IMR-90 (cell line): ENCODE measurements at regions not wholly inside any gene's neighbourhood (a gene's known extent, or its start where the extent isn't known, plus 50 kb on each side); places are given as distances from the start of the nearest gene placed in this dataset.

Experiments used
- ATAC-seq: fragments of 200-7000 bp; cut with Tn5 transposase; 2 replicates; pipeline ENCODE4 v1.9.1; 2020; ENCODE audit warnings: low read depth, mild to moderate bottlenecking, moderate library complexity
- BruUV-seq: library from RNA; stranded (reverse); fragments of 400-500 nt; replicated peaks from 2 replicates; lab custom pipeline; 2021; lab: Mats Ljungman, UMichigan
- CTCF ChIA-PET: fragments of 300-600 bp; formaldehyde crosslinking; extraction: SDS; loops from one replicate; lab custom pipeline; 2021; ENCODE audit warnings: antibody characterized with exemption; lab: Yijun Ruan, JAX
- POLR2A ChIA-PET: fragments of 300-600 bp; sonication (Branson Sonifier 250); formaldehyde crosslinking; loops from one replicate; lab custom pipeline; 2022; ENCODE audit warnings: antibody characterized with exemption; ENCODE audit not compliant: unreplicated experiment; lab: Charles Lee
- DNase-seq: peaks from one replicate; pipeline ENCODE4 v3.0.0; 2013
- H2AFZ ChIP-seq: replicated peaks from 2 replicates; pipeline ENCODE3; 2013; ENCODE audit warnings: low read length, mild to moderate bottlenecking; ENCODE audit not compliant: poor library complexity
- H2AK5ac ChIP-seq: 2 replicates; pipeline ENCODE4 v1.6.1; 2013; ENCODE audit warnings: low read depth, low read length, inconsistent platforms
- H2AK9ac ChIP-seq: replicated peaks from 2 replicates; pipeline ENCODE3; 2013; ENCODE audit warnings: mild to moderate bottlenecking, low read depth, low read length, moderate library complexity; ENCODE audit not compliant: poor library complexity
- H2BK120ac ChIP-seq: 2 replicates; pipeline ENCODE4 v1.6.1; 2013; ENCODE audit warnings: low read depth, low read length, inconsistent platforms
- H2BK15ac ChIP-seq: 3 replicates; pipeline ENCODE4 v1.6.1; 2013; ENCODE audit warnings: low read depth, low read length, inconsistent platforms
- H2BK20ac ChIP-seq: 2 replicates; pipeline ENCODE4 v1.6.1; 2013; ENCODE audit warnings: low read depth, mild to moderate bottlenecking, inconsistent platforms, low read length, moderate library complexity
- H2BK5ac ChIP-seq: 2 replicates; pipeline ENCODE4 v1.6.1; 2013; ENCODE audit warnings: mild to moderate bottlenecking, low read depth, low read length, inconsistent platforms; ENCODE audit not compliant: poor library complexity, severe bottlenecking
- H3K14ac ChIP-seq: replicated peaks from 2 replicates; pipeline ENCODE4 v1.6.1; 2013; ENCODE audit warnings: low read depth, low read length, inconsistent platforms
- H3K18ac ChIP-seq: 2 replicates; pipeline ENCODE4 v1.6.1; 2013; ENCODE audit warnings: low read depth, low read length, control low read depth
- H3K23ac ChIP-seq: 2 replicates; pipeline ENCODE4 v1.6.1; 2013; ENCODE audit warnings: low read depth, low read length, inconsistent platforms
- H3K27ac ChIP-seq: 2 replicates; pipeline ENCODE4 v1.5.1; 2013; ENCODE audit warnings: mild to moderate bottlenecking, control low read depth, low read length; ENCODE audit not compliant: insufficient read depth
- H3K27me3 ChIP-seq: 2 replicates; pipeline ENCODE4 v1.6.1; 2013; ENCODE audit warnings: low read length; ENCODE audit not compliant: control insufficient read depth, insufficient read depth
- H3K36me3 ChIP-seq: 2 replicates; pipeline ENCODE4 v1.6.1; 2013; ENCODE audit warnings: low read length, mixed read lengths; ENCODE audit not compliant: control insufficient read depth, insufficient read depth
- H3K4ac ChIP-seq: 2 replicates; pipeline ENCODE4 v1.6.1; 2013; ENCODE audit warnings: low read depth, low read length, inconsistent platforms
- H3K4me1 ChIP-seq: 2 replicates; pipeline ENCODE4 v1.6.1; 2013; ENCODE audit warnings: low read length, mixed read lengths; ENCODE audit not compliant: control insufficient read depth, insufficient read depth
- H3K4me2 ChIP-seq: 2 replicates; pipeline ENCODE4 v1.6.1; 2013; ENCODE audit warnings: low read depth, mild to moderate bottlenecking, control low read depth, low read length, moderate library complexity
- H3K4me3 ChIP-seq: 2 replicates; pipeline ENCODE4 v1.5.1; 2013; ENCODE audit warnings: low read depth, mild to moderate bottlenecking, control low read depth, low read length, moderate library complexity; ENCODE audit not compliant: insufficient read depth
- H3K56ac ChIP-seq: 2 replicates; pipeline ENCODE4 v1.6.1; 2013; ENCODE audit warnings: low read length, inconsistent platforms; ENCODE audit not compliant: insufficient read depth; ENCODE audit errors: extremely low read depth
- H3K79me1 ChIP-seq, 2 experiments: 2 replicates each; pipeline ENCODE4 v1.6.1; 2013; ENCODE audit warnings: low read length in 2 of 2, inconsistent platforms in 1 of 2, low read depth in 1 of 2
- H3K9ac ChIP-seq: 2 replicates; pipeline ENCODE4 v1.6.1; 2013; ENCODE audit warnings: low read depth, low read length, control low read depth
- H3K9me1 ChIP-seq: 2 replicates; pipeline ENCODE4 v1.6.1; 2013; ENCODE audit warnings: low read length, inconsistent platforms; ENCODE audit not compliant: insufficient read depth
- H3K9me3 ChIP-seq: 2 replicates; pipeline ENCODE4 v1.6.1; 2013; ENCODE audit warnings: low read length; ENCODE audit not compliant: control insufficient read depth, insufficient read depth
- H4K20me1 ChIP-seq: 2 replicates; pipeline ENCODE4 v1.6.1; 2013; ENCODE audit warnings: low read length, inconsistent platforms; ENCODE audit not compliant: insufficient read depth
- H4K5ac ChIP-seq: 2 replicates; pipeline ENCODE4 v1.6.1; 2013; ENCODE audit warnings: mild to moderate bottlenecking, low read depth, low read length, control low read depth
- H4K8ac ChIP-seq, 2 experiments: 2 replicates each; pipeline ENCODE4 v1.6.1; 2013; ENCODE audit warnings: low read depth in 2 of 2, low read length in 2 of 2, control low read depth in 1 of 2, inconsistent platforms in 1 of 2
- H4K91ac ChIP-seq: 2 replicates; pipeline ENCODE4 v1.6.1; 2013; ENCODE audit warnings: low read depth, low read length, inconsistent platforms; ENCODE audit not compliant: insufficient read depth
- BHLHE40 ChIP-seq: fragments of 150-350 bp; IDR thresholded peaks from 2 replicates; pipeline ENCODE4 v1.6.1; 2016; ENCODE audit warnings: mild to moderate bottlenecking, low read depth, low read length
- CEBPB ChIP-seq: IDR thresholded peaks from 2 replicates; pipeline ENCODE4 v1.6.1; 2012; ENCODE audit warnings: low read depth, low read length, improper control_type of control experiment
- CHD1 ChIP-seq: IDR thresholded peaks from 2 replicates; pipeline ENCODE4 v1.6.1; 2012; ENCODE audit warnings: low read depth, low read length, improper control_type of control experiment
- FOS ChIP-seq: fragments of 150-350 bp; IDR thresholded peaks from 2 replicates; pipeline ENCODE4 v1.6.1; 2016; ENCODE audit warnings: low read depth, low read length
- MAZ ChIP-seq: IDR thresholded peaks from 2 replicates; pipeline ENCODE4 v1.6.1; 2012; ENCODE audit warnings: low read depth, mild to moderate bottlenecking, low read length, improper control_type of control experiment, moderate library complexity, borderline replicate concordance
- NFE2L2 ChIP-seq: fragments of 150-350 bp; IDR thresholded peaks from 2 replicates; pipeline ENCODE4 v1.6.1; 2016; ENCODE audit warnings: low read depth, mild to moderate bottlenecking, low read length
- POLR2A ChIP-seq: IDR thresholded peaks from 2 replicates; pipeline ENCODE4 v1.6.1; 2012; ENCODE audit warnings: mild to moderate bottlenecking, low read depth, low read length
- RFX5 ChIP-seq: IDR thresholded peaks from 2 replicates; pipeline ENCODE4 v1.8.0; 2012; ENCODE audit warnings: low read depth, mild to moderate bottlenecking, low read length, moderate library complexity
- SMC3 ChIP-seq: fragments of 150-350 bp; IDR thresholded peaks from 2 replicates; pipeline ENCODE4 v1.6.1; 2016; ENCODE audit warnings: low read depth, mild to moderate bottlenecking, antibody characterized with exemption, low read length, moderate library complexity
- WGBS, 2 experiments: methylation state at CpG; one replicate each; pipeline versions ENCODE4 v1.1.5 to v1.1.7; 2013; ENCODE audit warnings: missing lambda C conversion rate in 2 of 2; ENCODE audit not compliant: insufficient read length in 1 of 2; ENCODE audit errors: extremely low coverage in 2 of 2; 5-methylcytosine and 5-hydroxymethylcytosine counted together
- dilution Hi-C: fragments of 300-500 bp; cut with HindIII; formaldehyde crosslinking; loops from one replicate; pipeline ENCODE4 v1.14.3; 2018; ENCODE audit warnings: low sequenced_read_pairs; ENCODE audit not compliant: unreplicated experiment
- in situ Hi-C: fragments of 300-500 bp; cut with MboI; formaldehyde crosslinking; loops from 3 replicates; pipeline ENCODE4 v1.14.3; 2019; ENCODE audit warnings: low sequenced_read_pairs, inconsistent platforms, mixed read lengths
- intact Hi-C: fragments of 100-400 bp; cut with micrococcal nuclease; formaldehyde crosslinking; loops from 2 replicates; pipeline ENCODE4 v1.10.0; 2022
- TF ChIP-seq, protein P1 (sequence below): fragments of 150-350 bp; IDR thresholded peaks from 2 replicates; pipeline ENCODE4 v1.6.1; 2017; ENCODE audit warnings: mild to moderate bottlenecking, antibody characterized with exemption, low read length, low read depth
- TF ChIP-seq, protein P2 (sequence below): fragments of 150-350 bp; IDR thresholded peaks from 2 replicates; pipeline ENCODE4 v1.6.1; 2016; ENCODE audit warnings: low read depth, mild to moderate bottlenecking, low read length, moderate library complexity, borderline replicate concordance
- TF ChIP-seq, protein P3 (sequence below): conservative IDR thresholded peaks from 2 replicates; pipeline ENCODE4 v1.5.1; 2012; ENCODE audit warnings: mild to moderate bottlenecking, low read depth, low read length, improper control_type of control experiment

DNA sequence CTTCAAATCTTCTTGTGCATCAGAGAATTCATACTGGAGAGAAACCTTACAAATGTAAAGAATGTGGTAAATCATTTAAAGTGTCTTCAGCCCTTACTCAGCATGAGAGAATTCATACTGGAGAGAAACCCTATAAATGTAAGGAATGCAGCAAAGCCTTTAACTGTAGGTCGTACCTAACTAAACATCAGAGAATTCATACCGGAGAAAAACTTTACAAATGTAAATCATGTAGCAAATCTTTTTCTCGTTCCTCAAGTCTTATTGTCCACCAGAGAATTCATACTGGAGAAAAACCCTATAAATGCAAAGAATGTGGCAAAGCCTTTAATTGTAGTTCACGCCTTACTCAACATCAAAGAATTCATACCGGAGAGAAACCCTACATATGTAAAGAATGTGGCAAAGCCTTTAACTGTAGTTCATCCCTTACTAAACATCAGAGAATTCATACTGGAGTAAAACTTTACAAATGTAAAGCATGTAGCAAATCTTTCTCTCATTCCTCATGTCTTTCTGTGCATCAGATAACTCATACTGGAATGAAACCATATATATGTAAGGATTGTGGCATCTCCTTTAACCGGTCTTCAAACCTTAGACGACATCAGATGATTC lies 118.5 kb upstream of the ZNF267 start:
- no peak for DNase-seq
- H3K4ac ChIP-seq, result no peak overlapping the region
- no peak overlapping the region for H3K14ac ChIP-seq
- no CpG with 5 or more reads among the region's 7 CpGs for WGBS, 2 experiments
- no peak overlapping the region for H4K91ac ChIP-seq
- no peak overlapping the region for H4K5ac ChIP-seq
- H3K9me3 ChIP-seq, result peaks cover 51% of the 10 kb centered on the region
- ATAC-seq, result no peak
- peaks cover 13% of the 10 kb centered on the region for H3K36me3 ChIP-seq
- no peak overlapping the region for H2AFZ ChIP-seq
- H4K8ac ChIP-seq, result no peak overlapping the region
- no peaks in the 10 kb centered on the region for H3K9me1 ChIP-seq
- CTCF ChIA-PET, result no interaction called here
- intact Hi-C loops, result no loop called here
- no peak overlapping the region for H3K4me2 ChIP-seq
- H3K79me1 ChIP-seq, result 0 out of 4 replicates have a peak, but pooled peaks cover 0 to 4% of the 10 kb centered on the region in 2 experiments
- H4K20me1 ChIP-seq, result no peaks in the 10 kb centered on the region
- H2AK9ac ChIP-seq, result no peak overlapping the region
- in situ Hi-C loops, result no loop called here
- no peak overlapping the region for H2BK15ac ChIP-seq
- no peak overlapping the region for H3K18ac ChIP-seq
- no peaks in the 10 kb centered on the region for H3K4me1 ChIP-seq
- H3K23ac ChIP-seq, result no peak overlapping the region
- no peak overlapping the region for H2BK5ac ChIP-seq
- POLR2A ChIA-PET, result no interaction called here
- no peak overlapping the region for H2AK5ac ChIP-seq
- H3K27me3 ChIP-seq, result no peaks in the 10 kb centered on the region
- H3K27ac ChIP-seq, result no peak overlapping the region
- no peak overlapping the region for H2BK20ac ChIP-seq
- dilution Hi-C loops, result no loop called here
- no peak overlapping the region for H3K56ac ChIP-seq
- H2BK120ac ChIP-seq, result no peak overlapping the region
- TF ChIP-seq FOS (no peak), SMC3 (no peak), BHLHE40 (no peak), NFE2L2 (no peak), POLR2A (no peak), RFX5 (no peak), CHD1 (no peak), CEBPB (no peak), MAZ (no peak)
- TF ChIP-seq, protein P1, sequence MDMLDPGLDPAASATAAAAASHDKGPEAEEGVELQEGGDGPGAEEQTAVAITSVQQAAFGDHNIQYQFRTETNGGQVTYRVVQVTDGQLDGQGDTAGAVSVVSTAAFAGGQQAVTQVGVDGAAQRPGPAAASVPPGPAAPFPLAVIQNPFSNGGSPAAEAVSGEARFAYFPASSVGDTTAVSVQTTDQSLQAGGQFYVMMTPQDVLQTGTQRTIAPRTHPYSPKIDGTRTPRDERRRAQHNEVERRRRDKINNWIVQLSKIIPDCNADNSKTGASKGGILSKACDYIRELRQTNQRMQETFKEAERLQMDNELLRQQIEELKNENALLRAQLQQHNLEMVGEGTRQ, result no peak
- TF ChIP-seq, protein P2, sequence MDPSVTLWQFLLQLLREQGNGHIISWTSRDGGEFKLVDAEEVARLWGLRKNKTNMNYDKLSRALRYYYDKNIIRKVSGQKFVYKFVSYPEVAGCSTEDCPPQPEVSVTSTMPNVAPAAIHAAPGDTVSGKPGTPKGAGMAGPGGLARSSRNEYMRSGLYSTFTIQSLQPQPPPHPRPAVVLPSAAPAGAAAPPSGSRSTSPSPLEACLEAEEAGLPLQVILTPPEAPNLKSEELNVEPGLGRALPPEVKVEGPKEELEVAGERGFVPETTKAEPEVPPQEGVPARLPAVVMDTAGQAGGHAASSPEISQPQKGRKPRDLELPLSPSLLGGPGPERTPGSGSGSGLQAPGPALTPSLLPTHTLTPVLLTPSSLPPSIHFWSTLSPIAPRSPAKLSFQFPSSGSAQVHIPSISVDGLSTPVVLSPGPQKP, result no peak
- TF ChIP-seq, protein P3, sequence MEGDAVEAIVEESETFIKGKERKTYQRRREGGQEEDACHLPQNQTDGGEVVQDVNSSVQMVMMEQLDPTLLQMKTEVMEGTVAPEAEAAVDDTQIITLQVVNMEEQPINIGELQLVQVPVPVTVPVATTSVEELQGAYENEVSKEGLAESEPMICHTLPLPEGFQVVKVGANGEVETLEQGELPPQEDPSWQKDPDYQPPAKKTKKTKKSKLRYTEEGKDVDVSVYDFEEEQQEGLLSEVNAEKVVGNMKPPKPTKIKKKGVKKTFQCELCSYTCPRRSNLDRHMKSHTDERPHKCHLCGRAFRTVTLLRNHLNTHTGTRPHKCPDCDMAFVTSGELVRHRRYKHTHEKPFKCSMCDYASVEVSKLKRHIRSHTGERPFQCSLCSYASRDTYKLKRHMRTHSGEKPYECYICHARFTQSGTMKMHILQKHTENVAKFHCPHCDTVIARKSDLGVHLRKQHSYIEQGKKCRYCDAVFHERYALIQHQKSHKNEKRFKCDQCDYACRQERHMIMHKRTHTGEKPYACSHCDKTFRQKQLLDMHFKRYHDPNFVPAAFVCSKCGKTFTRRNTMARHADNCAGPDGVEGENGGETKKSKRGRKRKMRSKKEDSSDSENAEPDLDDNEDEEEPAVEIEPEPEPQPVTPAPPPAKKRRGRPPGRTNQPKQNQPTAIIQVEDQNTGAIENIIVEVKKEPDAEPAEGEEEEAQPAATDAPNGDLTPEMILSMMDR, result no peak
- H3K4me3 ChIP-seq, result no peak overlapping the region
- H3K9ac ChIP-seq, result no peak overlapping the region
- no TSS peak for BruUV-seq
